ENCODE measurements at regions not wholly inside any gene's neighbourhood (a gene's known extent, or its start where the extent isn't known, plus 50 kb on each side); places are given as distances from the start of the nearest gene placed in this dataset.

DNA sequence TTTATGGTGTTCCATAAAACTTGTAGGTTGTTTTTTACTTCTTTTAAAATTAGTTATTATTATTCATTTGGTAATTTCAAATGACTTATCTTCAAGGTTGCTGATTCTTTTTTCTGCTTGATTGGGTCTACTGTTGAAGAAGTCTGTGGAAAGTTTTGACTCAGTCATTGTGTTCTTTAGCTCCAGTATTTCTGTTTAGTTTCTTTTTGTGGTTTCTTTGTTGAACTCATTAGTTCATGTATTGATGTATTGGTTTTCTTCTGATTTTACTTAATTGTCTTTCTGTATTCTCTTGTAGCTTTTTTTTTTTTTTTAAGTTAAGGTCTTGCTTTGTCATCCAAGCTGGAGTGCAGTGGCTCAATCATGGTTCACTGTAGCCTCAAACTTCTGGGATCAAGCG lies 345.4 kb upstream of the MEF2C start:
- TF ChIP-seq, protein P1, sequence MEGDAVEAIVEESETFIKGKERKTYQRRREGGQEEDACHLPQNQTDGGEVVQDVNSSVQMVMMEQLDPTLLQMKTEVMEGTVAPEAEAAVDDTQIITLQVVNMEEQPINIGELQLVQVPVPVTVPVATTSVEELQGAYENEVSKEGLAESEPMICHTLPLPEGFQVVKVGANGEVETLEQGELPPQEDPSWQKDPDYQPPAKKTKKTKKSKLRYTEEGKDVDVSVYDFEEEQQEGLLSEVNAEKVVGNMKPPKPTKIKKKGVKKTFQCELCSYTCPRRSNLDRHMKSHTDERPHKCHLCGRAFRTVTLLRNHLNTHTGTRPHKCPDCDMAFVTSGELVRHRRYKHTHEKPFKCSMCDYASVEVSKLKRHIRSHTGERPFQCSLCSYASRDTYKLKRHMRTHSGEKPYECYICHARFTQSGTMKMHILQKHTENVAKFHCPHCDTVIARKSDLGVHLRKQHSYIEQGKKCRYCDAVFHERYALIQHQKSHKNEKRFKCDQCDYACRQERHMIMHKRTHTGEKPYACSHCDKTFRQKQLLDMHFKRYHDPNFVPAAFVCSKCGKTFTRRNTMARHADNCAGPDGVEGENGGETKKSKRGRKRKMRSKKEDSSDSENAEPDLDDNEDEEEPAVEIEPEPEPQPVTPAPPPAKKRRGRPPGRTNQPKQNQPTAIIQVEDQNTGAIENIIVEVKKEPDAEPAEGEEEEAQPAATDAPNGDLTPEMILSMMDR (IDR thresholded peaks at IDR 0.05), result no peak
- TF ChIP-seq POLR2AphosphoS5 (IDR thresholded peaks at IDR 0.05) (no peak), POLR2A (IDR thresholded peaks at IDR 0.05) (no peak), EP300 (IDR thresholded peaks at IDR 0.05) (no peak)
